Ovary (tissue), 7 donors: ENCODE measurements at regions not wholly inside any gene's neighbourhood (a gene's known extent, or its start where the extent isn't known, plus 50 kb on each side); places are given as distances from the start of the nearest gene placed in this dataset.

Source experiments
- DNase-seq, 5 donors: peaks; one replicate each; pipeline ENCODE4 v3.0.0-alpha.2; 2019 to 2020
- H3K27ac ChIP-seq, 2 donors: fragments of 200-600 bp; one replicate each; pipeline versions ENCODE4 v1.5.1 to v1.8.0; 2019 to 2022
- H3K27me3 ChIP-seq: fragments of 200-600 bp; one replicate; pipeline ENCODE4 v1.8.0; 2022
- H3K36me3 ChIP-seq: fragments of 200-600 bp; sonication (generic); one replicate; pipeline ENCODE4 v1.5.1; 2019
- H3K4me1 ChIP-seq: one replicate; pipeline ENCODE4 v1.8.1; 2013; ENCODE audit warnings: mild to moderate bottlenecking, moderate library complexity; ENCODE audit not compliant: insufficient read depth
- H3K4me3 ChIP-seq: fragments of 200-600 bp; sonication (generic); one replicate; pipeline ENCODE4 v1.5.1; 2017
- H3K9me3 ChIP-seq, 2 donors: fragments of 200-600 bp in 1 of 2; sonication (generic) in 1 of 2; one replicate each; pipeline versions ENCODE4 v1.5.1 to v1.8.1; 2013 to 2019; ENCODE audit warnings: mild to moderate bottlenecking in 1 of 2, moderate library complexity in 1 of 2
- CTCF ChIP-seq, 3 donors: fragments of 450-650 bp in 2 of 3; fragments of 200-600 bp in 1 of 3; IDR thresholded peaks; one replicate each; pipeline versions ENCODE4 v1.5.1 to v1.8.0; 2016 to 2022; ENCODE audit warnings: antibody characterized with exemption in 3 of 3, mild to moderate bottlenecking in 1 of 3
- EP300 ChIP-seq: sonication (generic); formaldehyde crosslinking; IDR thresholded peaks from one replicate; pipeline ENCODE4 v1.6.1; 2017; ENCODE audit warnings: antibody characterized with exemption
- POLR2A ChIP-seq: fragments of 450-650 bp; IDR thresholded peaks from one replicate; pipeline ENCODE4 v1.6.1; 2017; ENCODE audit warnings: antibody characterized with exemption, mild to moderate bottlenecking, moderate library complexity
- WGBS, 3 donors: extraction: QIAGEN DNeasy Blood & Tissue Kit in 1 of 3; methylation state at CpG; one replicate each; pipeline versions ENCODE4 v1.1.5 to v1.1.7; 2013 to 2017; 5-methylcytosine and 5-hydroxymethylcytosine counted together
- intact Hi-C, 4 donors: fragments of 100-400 bp; cut with DNase I; formaldehyde crosslinking; loops; one replicate each; pipeline versions ENCODE4 v1.11.0 to v1.15.1; 2022 to 2023
- donor health status: DM: no; HTN: no; CAD: no; lungs with moderate emphysema.
- donor health status: DM: no; HTN: no; CAD: no.
- donor health status: Bipolar disorder and iron deficiency.
- donor health status: DM: no; HTN: no; CAD: no.
- donor health status: DM: yes; HTN: yes; CAD: no.

GRCh38 chr12:91889910-91890309 lies 255.7 kb downstream of the BTG1 start:
- Histone ChIP-seq H3K4me3 (no peak overlapping the region), H3K4me1 (no peaks in the 10 kb centered on the region), H3K9me3 (no peaks in the 10 kb centered on the region), H3K27me3 (no peaks in the 10 kb centered on the region), H3K27ac (no peak overlapping the region), H3K36me3 (no peaks in the 10 kb centered on the region)
- intact Hi-C loops: no loop called here
- TF ChIP-seq CTCF (IDR thresholded peaks at IDR 0.05) (no peak), EP300 (no peak), POLR2A (no peak)
- DNase-seq: no peak

GRCh38 chr12:91889059-91889458 lies 256.6 kb downstream of the BTG1 start:
- 71 to 95% (median 93%) methylated on average over 2 of the region's 2 CpGs for WGBS, 3 donors
- DNase-seq: no peak
- no peak overlapping the region for H3K4me3 ChIP-seq
- H3K27ac ChIP-seq: no peak overlapping the region
- no peaks in the 10 kb centered on the region for H3K4me1 ChIP-seq
- TF ChIP-seq POLR2A (no peak), EP300 (no peak), CTCF (IDR thresholded peaks at IDR 0.05) (no peak)
- H3K36me3 ChIP-seq: no peaks in the 10 kb centered on the region
- intact Hi-C loops: no loop called here
- no peaks in the 10 kb centered on the region for H3K27me3 ChIP-seq
- no peaks in the 10 kb centered on the region for H3K9me3 ChIP-seq

GRCh38 chr12:91887957-91888356 lies 257.7 kb downstream of the BTG1 start:
- no peaks in the 10 kb centered on the region for H3K9me3 ChIP-seq
- no peak overlapping the region for H3K27ac ChIP-seq
- H3K36me3 ChIP-seq: no peaks in the 10 kb centered on the region
- intact Hi-C loops: no loop called here
- no peak for DNase-seq
- 88 to 100% (median 91%) methylated on average over 2 of the region's 2 CpGs for WGBS, 3 donors
- TF ChIP-seq EP300 (no peak), POLR2A (no peak), CTCF (IDR thresholded peaks at IDR 0.05) (no peak)
- no peaks in the 10 kb centered on the region for H3K4me1 ChIP-seq
- H3K27me3 ChIP-seq: no peaks in the 10 kb centered on the region
- no peak overlapping the region for H3K4me3 ChIP-seq

GRCh38 chr12:91885851-91886731 lies 259.6 kb downstream of the BTG1 start:
- TF ChIP-seq POLR2A (no peak), CTCF (IDR thresholded peaks at IDR 0.05) (no peak), EP300 (no peak)
- DNase-seq: no peak
- no peaks in the 10 kb centered on the region for H3K4me1 ChIP-seq
- H3K36me3 ChIP-seq: no peaks in the 10 kb centered on the region
- 88 to 93% (median 91%) methylated on average over 5 of the region's 5 CpGs for WGBS, 3 donors
- no peaks in the 10 kb centered on the region for H3K9me3 ChIP-seq
- no peaks in the 10 kb centered on the region for H3K27me3 ChIP-seq
- no peak overlapping the region for H3K4me3 ChIP-seq
- intact Hi-C loops: no loop called here
- no peak overlapping the region for H3K27ac ChIP-seq
